ENCODE measurements at regions not wholly inside any gene's neighbourhood (a gene's known extent, or its start where the extent isn't known, plus 50 kb on each side); places are given as distances from the start of the nearest gene placed in this dataset.
"Not testable (repeated sequence)": the region's sequence is repeated elsewhere in the genome, so short reads cannot be mapped to it uniquely, and the experiment has no call there.

DNA sequence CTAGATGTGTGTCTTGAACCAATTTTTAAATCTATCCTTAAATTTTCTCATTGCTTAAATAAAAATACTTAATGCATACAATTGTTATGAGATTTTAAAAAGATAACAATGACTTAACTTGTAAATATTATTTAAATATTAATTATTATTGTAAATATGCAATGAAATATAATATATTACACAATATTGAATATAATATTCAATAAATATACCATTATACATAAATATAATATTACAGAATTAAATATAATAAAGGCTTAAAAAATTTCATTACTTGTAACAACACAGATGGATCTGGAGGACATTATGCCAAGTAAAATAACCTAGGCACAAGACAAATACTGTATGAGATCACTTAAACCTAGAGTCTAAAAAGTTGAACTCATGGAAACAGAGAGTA, 1532.3 kb downstream of the PCDH9 start:
- DNase-seq (ENCODE audit: low read depth), result no peak

DNA sequence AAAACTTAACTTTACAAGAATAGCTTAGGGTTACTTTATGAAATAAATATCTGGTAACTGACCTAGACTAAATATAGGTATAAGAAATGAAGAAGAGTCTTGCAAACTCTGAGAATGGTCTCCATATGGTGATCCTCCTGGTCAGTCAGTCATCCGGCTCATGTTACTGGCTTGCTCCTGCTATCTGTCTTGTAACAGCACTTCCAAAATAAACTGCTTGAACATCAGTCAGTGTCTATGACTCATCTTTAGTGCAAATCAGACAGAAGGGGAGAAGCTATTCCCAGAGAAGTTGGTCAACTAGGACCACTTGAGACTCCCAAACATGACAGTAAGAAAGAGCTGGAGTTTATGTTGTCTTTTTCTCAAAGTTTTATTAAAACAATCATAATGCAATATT, 1550.9 kb downstream of the PCDH9 start:
- DNase-seq (ENCODE audit: low read depth), result no peak

DNA sequence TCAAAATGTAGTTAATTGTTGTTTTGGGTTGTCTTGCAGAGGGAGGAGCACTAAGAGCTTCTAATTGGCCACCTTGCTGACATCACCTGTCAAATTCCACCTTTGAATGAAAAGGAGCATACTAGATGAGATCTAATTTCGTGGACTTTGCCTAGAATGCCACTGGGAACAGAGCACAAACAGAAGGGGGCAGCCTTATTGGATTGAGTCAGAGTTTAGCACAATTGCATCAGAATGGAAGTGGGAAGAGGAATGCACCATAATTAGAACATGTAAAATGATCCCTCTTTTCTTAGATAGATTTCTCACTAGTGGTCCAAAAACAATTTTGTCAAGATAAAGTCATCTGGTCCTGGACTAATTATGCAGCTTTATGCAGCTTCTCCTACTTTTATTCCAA, 1552.2 kb downstream of the PCDH9 start:
- no peak for DNase-seq (ENCODE audit: low read depth)

DNA sequence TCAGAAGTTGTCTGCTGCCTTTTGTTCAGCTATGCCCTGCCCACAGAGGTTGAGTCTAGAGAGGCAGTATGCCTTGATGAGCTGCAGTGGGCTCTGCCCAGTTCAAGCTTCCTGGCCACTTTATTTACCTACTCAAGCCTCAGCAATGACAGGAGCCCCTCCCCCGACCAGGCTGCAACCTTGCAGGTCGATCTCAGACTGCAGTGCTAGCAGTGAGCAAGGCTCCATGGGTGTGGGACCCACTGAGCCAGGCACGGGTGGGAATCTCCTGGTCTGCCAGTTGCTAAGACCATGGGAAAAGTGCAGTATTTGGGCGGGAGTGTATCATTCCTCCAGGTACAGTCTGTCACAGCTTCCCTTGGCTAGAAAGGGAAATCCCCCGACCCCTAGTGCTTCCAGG, 1554.8 kb downstream of the PCDH9 start:
- not testable (repeated sequence) for DNase-seq (ENCODE audit: low read depth)

DNA sequence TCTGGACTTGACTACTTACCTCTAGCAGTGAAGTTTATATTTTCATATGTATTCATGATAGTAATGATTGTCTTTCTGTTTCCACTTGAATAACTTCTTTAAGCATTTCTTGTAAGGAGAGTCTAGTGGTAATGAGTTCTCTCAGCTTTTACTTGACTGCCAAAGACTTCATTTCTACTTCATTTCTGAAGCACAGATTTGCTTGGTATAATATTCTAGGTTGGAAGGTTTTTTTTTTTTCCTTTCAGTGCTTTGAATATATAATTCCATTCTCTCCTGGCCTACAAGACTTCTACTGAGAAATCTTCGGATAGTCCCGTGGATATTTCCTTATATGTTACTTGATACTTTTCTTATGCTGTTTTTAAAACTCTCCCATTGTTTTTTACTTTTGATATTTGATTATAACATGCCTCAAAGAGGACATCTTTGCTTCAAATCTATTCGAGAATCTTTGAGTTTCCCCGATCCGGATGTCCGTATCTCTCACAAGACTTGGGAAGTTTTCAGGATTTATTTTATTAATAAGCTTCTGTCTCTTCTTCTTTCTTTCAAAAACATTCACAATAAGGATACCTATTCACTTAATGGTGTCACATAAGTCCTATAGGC, 1560.0 kb downstream of the PCDH9 start:
- DNase-seq (ENCODE audit: low read depth), result no peak

DNA sequence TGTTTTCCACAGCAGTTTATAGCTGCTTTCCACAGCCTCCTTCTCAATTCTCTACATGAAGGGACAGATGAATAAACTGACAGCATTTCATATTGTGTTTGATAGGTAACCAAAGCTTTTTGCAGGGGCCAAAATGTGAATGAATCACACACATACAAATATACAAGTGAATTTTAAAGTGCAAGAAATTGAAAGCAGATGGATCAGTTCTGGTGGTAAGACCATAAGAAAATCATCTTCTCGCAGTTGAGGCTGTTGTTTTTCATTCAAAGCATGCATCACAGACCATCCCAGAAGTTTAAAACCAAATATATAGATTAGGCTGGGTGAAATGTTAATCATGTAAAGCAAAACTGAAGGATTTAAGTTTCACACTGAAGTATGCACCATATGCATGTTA, 1569.4 kb downstream of the PCDH9 start:
- DNase-seq (ENCODE audit: low read depth), result no peak

DNA sequence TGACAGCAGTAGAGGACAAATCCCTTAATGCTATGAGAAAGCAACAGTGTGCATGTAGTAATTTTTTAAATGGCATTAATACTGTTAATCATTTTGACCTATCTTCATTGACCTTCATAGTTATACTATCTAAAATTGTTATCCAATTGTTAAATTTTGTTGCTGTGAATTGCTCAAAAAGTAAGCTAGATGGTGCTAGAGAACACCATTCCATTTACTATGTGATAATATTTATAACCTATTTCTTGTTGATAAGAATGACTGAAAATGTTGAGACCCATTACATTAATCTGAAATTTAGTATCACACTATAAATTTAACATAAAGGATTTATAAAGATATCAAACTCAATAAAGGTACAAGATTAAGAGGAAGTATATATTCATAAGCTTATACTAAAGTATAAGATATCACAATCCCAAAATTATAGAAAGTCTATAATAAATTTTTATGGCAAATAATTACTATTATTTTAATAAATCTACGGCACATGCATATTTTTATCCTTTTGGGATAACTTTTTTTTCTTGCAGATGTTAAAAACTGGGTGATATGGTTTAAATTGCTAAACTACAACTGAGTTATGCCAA, 1573.3 kb downstream of the PCDH9 start:
- DNase-seq (ENCODE audit: low read depth), result no peak

DNA sequence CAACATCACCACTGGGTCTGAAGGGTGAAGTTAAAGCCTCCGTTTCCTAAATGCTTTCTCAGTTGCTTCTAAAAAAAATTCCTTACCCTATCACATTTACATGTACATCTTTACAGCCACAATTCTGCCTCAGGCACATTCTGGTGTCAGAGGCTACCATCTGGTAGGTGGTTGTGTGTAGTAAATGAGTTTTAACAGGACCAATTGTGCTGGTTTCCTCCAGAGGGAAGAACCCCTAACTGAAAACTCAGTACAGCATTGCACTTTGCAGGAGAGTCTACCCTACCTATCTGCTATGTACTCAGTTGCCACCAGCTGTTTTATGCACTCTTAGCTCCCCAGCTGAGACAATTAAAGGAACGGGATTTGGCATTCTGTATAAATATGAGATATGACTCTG, 1576.5 kb downstream of the PCDH9 start:
- peak; percentile 8 for DNase-seq (ENCODE audit: low read depth)

DNA sequence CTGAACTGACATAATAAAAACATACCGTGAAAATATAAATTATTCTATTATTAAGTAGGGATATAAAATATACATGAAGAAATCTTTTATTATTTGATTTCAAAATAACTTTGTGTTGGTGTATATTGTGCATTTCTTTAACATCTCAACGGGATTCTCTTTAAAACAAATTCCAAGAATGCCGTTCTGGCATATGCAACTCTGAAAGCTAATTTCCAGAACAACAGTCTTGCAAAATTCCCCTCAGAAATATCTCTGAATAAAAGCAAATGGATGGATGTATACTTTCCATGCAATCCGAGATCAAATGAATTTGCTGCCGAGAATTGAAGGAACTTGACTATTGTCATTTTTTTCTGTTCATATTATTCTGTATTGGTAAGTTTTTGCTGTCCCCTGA, 1579.8 kb downstream of the PCDH9 start:
- DNase-seq (ENCODE audit: low read depth), result no peak

DNA sequence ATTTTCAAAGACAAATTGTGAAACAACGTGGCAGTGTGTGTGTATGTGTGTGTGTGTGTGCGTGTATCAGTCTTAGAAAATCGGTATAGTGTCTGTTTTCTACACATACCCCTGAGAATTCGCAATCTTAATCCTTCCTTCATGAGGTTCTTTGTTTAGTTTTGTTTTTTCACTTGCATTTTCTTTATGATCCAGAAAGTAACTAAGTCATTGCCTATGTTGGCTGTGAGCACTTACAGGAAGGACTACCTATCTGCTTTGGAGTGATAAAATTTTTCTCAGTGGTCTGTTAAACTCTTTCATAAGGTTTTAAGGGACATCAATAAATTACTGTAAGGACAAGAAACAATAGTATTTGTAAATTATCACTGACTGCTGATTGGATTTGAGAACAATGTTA, 1587.1 kb downstream of the PCDH9 start:
- DNase-seq (ENCODE audit: low read depth), result no peak

DNA sequence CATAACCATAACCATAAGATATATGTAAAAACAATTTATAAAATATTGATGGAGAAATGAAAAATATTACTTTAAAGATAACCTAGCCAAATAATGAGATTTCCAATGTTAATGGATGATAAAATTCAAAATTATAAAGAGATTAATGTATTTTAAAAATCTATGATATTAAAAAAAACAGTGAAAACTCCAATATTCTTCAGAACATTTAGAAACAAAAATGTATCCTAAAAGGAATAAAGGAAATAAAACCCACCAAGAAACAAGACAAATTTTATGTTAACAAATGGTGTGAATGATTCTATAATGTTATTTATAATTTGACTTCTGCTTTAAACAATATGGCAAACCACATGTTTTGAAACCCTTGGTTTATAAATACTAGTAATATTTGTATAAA, 1587.8 kb downstream of the PCDH9 start:
- DNase-seq (ENCODE audit: low read depth), result no peak

DNA sequence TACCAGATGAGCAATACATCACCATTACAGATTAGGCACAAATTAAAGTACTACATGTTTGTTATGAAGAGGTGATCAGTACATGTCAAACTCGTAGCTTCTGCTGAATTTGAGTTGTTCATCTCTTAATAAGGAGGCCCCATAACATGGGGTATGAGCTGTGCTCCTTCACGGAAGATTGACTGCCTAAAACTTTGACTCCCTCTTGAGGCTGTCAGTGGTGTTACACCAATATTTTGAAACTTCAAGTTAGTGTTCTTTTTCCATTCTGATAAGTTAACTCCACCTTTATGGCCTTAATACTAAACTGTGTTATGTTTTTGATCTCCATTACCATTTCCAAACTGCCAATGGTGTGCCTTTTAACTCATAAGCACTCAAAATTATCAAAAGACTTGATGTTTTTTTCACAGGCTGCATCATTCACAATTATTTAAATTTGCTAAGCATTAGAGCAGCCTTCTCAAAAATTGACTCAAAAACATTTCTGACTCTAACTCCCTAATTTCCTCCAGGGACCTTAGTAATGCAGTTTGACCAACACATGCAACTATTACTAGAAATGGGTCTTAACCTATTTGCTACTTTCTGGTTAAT, 1591.5 kb downstream of the PCDH9 start:
- DNase-seq (ENCODE audit: low read depth), result no peak

DNA sequence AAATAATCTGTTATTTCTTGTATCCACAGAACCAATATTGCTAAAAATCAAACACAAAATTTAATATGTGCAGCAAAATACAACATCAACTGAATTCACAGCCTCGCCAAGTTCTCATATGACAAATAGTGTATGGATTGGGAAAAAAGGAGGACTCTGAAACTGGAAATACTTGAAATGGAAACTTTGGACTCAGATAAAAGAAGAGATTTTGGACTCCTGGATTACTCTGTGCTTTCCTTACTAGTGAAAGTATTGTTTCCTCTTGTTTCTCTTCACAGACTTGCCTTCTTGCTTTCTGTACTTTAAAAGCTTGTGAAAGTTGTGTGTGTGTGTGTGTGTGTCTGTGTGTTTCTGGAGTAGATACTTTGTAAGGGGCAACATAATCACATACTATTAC, 1596.3 kb downstream of the PCDH9 start:
- DNase-seq (ENCODE audit: low read depth), result no peak

DNA sequence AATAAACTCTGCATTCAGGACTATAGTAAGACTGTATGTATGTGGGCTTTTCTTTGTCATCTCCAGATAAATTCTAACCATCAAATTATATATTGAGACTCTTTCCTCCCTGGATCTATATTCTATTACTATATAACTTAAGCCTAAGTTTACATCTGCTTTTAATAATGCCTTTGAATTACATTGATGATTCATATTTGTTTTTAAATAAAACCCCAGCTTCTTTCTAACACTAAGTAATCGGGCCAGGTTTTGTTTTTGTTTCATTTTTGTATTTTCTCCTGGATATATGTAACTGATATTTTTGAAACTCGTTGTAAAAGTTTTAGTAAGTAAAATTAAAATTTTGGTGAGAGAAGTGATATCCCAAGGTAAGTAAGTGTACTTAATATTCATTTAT, 1599.1 kb downstream of the PCDH9 start:
- DNase-seq (ENCODE audit: low read depth), result no peak

DNA sequence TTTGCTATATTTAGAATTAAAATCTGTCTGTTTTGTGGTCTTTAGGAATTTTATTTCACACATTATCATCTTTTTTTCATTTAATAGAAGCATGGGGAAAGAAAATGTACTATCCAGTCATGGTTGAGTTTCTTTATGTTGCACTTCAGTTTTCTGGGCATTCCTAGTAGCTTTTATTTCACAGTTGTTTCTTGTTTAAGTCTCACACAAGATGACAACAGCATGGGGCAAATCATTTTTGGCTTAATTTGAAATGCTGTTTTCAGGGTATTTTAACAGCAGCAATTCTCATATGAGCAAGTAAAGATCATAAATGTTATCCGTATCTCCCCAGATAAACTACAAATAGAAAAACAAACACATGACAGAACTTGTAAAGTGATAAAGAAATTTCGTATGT, 1600.2 kb downstream of the PCDH9 start:
- DNase-seq (ENCODE audit: low read depth), result no peak

DNA sequence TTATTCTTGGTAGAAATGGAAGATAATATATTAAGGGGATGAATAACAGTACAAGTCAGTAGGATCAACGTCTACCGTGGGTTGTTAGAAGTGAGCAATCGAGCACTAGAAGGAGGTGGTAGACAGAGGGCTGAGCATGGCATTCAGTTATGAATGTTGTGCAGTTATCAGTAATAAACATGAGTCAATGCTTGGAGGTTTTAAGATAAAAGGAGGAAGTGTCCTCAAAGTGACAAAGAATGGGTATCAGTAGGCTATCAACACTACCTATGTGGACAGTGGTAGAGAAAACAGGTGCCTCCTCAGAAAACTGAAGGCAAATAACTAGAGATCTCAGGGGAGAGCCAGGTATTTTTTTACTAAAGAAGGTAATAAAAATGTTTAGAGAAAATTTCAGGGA, 1607.0 kb downstream of the PCDH9 start:
- DNase-seq (ENCODE audit: low read depth), result no peak

DNA sequence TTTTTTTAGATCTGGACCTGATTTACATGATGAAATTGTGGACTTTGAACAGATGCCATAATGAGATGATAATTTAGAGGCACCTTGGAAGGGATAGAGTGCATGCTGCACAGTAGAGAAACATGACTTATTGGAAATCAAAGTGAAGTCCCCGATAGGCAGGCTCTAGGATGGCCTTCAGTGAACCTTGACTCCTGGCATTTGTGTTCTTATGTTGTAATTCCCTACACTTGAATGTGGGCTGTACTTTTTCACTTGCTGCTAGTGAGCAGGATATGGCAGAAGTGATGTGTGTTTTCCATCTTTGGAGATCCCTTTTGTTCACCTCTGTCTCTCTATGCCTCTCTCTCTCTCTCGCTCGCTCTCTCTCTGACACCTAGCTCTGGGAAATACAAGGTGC, 1614.6 kb downstream of the PCDH9 start:
- DNase-seq (ENCODE audit: low read depth), result no peak

DNA sequence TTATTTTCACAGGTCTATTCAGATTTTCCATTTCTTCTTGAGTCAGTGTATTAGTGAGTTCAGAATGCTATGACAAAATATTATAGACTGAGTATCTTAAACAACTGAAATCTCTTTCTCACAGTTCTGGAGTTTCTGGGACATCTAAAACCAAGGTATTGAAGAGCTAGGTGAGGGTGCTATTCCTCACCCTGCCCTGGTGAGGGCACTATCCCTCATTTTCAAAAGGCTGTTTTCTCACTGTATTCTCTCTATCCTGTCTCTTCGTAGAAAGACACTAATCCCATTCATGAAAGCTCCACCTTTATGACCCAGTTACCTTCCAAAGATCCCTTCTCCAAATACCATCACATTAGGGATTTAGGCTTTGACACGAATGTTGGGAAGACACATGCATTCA, 1617.1 kb downstream of the PCDH9 start:
- DNase-seq (ENCODE audit: low read depth), result no peak

DNA sequence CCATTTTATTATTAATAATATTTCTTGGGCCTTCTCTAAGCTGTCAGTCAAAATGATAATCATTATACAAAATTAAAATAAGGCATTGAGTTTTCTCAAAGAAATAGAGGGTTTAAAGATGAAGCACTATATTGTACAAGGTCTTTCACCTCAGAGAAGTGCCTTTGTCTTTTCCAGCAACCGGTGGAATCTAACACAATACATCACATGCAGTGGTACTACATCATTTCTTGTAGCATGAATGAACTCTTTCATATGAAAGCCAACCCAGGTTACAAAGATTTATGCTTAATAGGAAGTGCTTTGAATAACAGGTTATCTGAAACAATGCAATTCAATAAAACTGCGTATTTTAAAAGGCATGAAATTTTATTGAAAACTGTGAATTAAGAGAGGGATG, 1620.8 kb downstream of the PCDH9 start:
- no peak for DNase-seq (ENCODE audit: low read depth)

DNA sequence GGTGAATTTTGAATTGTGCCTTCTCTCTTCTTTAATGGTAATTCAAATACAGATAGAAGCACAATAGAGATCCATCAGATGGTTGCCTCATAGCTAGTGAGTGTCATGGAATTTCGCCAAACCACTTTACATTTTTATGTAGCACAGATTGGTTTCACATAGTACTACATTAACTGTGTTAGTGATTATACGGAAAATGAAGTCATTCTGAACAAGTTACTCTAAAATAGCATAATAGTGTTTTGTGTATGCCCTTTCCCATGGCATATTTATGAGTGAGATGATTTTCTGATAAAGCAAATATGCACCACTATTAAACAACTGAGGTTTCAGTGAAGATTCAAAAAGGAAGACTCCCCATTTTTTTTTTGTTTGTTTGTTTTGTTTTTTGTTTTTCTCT, 1623.5 kb downstream of the PCDH9 start:
- no peak for DNase-seq (ENCODE audit: low read depth)

DNA sequence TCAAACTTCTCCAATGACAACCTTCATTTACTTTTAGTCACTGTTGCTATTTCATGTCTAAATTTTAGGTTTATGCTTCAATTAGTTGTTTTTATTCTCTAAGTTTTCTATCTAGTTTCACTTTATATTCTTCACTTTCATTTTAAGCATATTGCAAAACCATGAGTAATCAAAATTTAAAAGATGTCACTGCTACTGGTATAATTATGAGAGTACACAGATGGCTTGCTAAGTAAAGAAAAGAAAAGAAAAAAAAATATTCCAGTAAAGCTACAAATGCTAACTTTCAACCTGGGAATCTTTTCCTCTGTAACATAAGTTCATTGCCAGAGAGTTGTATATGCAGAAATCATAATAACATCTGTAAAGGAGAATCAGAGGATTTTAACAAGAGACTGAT, 1624.7 kb downstream of the PCDH9 start:
- DNase-seq (ENCODE audit: low read depth), result no peak

DNA sequence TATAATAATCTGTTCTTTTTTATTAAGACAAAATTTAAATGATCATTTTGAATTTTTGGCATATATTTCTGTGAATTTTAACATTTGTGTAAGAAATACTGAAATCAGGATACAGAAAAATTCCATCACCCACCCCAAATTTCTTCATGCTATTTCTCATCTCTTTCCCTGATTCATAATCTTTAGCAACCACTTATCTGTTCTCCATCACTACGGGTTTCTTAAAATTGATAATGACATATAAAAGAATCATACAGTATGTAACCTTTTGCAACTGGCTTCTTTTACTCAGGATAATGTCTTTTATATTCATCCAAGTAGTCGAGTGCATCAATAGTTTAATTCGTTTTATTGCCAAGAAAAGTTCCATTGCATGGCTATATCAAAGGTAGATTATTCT, 1627.0 kb downstream of the PCDH9 start:
- DNase-seq (ENCODE audit: low read depth), result no peak

DNA sequence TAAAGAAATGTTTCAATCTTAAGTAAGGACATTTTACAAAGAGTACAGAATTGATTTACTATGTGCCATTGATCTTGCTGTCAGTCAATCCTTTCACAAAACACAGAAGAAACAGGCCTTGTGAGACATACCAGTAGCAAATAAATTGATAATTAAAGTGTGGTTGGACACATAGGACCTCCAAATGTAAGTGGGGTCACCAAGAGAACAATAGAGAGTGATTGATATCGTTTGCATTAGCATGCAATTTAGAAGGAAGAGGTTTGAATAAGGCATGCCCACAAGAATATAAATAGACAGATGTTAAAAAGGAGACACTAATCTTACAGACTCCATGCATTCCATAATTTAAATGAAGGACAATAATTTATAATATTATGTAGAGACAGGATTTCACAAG, 1628.3 kb downstream of the PCDH9 start:
- no peak for DNase-seq (ENCODE audit: low read depth)

DNA sequence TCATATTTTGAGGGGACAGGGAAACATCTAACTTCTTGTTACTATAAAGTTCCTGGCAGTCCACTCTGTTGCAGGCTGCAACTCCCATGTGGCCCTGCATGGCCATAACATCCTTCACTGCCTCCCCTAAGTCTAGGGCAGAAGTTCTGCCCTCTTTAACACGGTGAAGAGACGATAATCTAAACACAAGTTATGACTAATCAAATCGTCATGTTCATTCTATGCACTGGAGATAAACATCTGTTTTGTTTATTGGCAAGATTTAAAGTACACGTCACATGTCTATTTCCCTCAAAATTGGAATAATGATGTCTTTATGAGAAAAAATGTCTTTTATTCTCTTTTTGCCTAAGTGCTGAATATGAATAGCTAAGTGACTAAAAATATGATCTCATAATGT, 1629.4 kb downstream of the PCDH9 start:
- DNase-seq (ENCODE audit: low read depth), result peak; percentile 17
